Motor neuron (in vitro differentiated cells): ENCODE measurements at regions not wholly inside any gene's neighbourhood (a gene's known extent, or its start where the extent isn't known, plus 50 kb on each side); places are given as distances from the start of the nearest gene placed in this dataset.
"Not testable (repeated sequence)": the region's sequence is repeated elsewhere in the genome, so short reads cannot be mapped to it uniquely, and the experiment has no call there.

Experiments
- ATAC-seq, 8 experiments: fragments of 200-7000 bp; cut with Tn5 transposase; replicated peaks in 6 of 8; 2 replicates each; pipeline ENCODE4 v1.8.0; 2021; ENCODE audit warnings: mild to moderate bottlenecking in 8 of 8, moderate library complexity in 8 of 8
- H3K27ac ChIP-seq, 2 donors: fragments of 250-450 bp; sonication (Bioruptor Pico); 2 replicates each; pipeline ENCODE4 v1.9.0; 2021; ENCODE audit warnings: antibody characterized with exemption in 2 of 2, mild to moderate bottlenecking in 2 of 2, moderate library complexity in 1 of 2
- H3K4me1 ChIP-seq, 2 donors: fragments of 250-450 bp; sonication (Bioruptor Pico); replicated peaks in 1 of 2; 2 replicates each; pipeline ENCODE4 v1.6.1; 2021; ENCODE audit warnings: antibody characterized with exemption in 2 of 2, mild to moderate bottlenecking in 2 of 2, moderate library complexity in 1 of 2
- H3K4me3 ChIP-seq, 5 donors: fragments of 250-450 bp; sonication (Bioruptor Pico); 2 replicates each; pipeline ENCODE4 v1.9.0; 2021; ENCODE audit warnings: antibody characterized with exemption in 5 of 5, mild to moderate bottlenecking in 5 of 5, moderate library complexity in 4 of 5
- WGBS, 10 experiments: fragments of 450-650 bp; shearing (Covaris generic); methylation state at CpG; one replicate each; pipeline ENCODE4 v1.0.0; 2022; 5-methylcytosine and 5-hydroxymethylcytosine counted together
- in situ Hi-C, 9 experiments: fragments of 400-800 bp; cut with MboI; loops; one replicate each; pipeline ENCODE4 v1.15.0; 2021; ENCODE audit warnings: low sequenced_read_pairs in 9 of 9, low pct_unique_long_range_greater_than_20kb in 2 of 9; ENCODE audit not compliant: unreplicated experiment in 9 of 9

DNA sequence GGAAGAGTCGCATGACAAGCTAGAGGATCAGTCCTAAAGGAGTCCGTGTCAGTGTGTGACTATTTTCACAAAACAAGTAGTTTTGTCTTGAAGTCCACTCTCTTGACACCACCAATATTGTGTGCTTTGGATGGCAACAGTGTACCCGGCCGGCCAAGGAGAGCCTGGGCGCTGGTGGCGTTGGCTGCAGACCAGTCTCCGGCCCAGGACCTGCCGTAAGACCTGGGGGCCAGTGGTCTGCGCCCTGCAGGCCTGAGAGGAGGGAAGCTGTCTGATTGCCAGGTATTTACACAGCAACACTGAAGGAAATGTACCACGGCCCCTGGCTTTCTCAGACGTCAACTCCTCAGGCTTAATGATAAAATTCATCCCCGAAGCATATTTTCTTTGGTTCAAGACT is 472.4 kb upstream of the SALL3 start:
- H3K4me1 ChIP-seq: peaks cover 10 to 22% of the 10 kb centered on the region in 2 donors
- no peak overlapping the region for H3K27ac ChIP-seq
- in situ Hi-C loops: no loop called here
- no peak for ATAC-seq
- WGBS, 10 experiments: 75 to 100% (median 94%) methylated on average over 2 to 10 of the region's 12 CpGs; no CpG with 5 or more reads in 5 of the 10 experiments
- no peak overlapping the region for H3K4me3 ChIP-seq

DNA sequence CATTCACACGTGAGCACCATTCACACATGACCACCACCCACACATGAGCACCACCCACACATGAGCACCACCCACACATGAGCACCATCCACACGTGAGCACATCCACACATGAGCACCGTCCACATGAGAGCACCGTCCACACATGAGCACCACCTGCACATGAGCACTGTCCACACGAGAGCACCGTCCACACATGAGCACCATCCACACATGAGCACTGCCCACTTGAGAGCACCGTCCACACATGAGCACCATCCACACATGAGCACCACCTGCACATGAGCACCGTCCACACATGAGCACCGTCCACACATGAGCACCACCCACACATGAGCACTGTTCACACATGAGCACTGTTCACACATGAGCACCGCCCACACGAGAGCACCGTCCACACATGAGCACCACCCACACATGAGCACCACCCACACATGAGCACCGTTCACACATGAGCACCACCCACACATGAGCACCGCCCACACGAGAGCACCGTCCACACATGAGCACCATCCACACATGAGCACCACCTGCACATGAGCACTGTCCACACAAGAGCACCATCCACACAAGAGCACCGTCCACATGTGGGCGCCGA is 471.3 kb upstream of the SALL3 start:
- ATAC-seq, in situ Hi-C loops, H3K27ac ChIP-seq, H3K4me3 ChIP-seq: not testable (repeated sequence)
- peaks cover 10 to 22% of the 10 kb centered on the region in 2 donors for H3K4me1 ChIP-seq
- WGBS, 10 experiments: 68 to 100% (median 88%) methylated on average over 1 to 6 of the region's 19 CpGs; no CpG with 5 or more reads in 6 of the 10 experiments

DNA sequence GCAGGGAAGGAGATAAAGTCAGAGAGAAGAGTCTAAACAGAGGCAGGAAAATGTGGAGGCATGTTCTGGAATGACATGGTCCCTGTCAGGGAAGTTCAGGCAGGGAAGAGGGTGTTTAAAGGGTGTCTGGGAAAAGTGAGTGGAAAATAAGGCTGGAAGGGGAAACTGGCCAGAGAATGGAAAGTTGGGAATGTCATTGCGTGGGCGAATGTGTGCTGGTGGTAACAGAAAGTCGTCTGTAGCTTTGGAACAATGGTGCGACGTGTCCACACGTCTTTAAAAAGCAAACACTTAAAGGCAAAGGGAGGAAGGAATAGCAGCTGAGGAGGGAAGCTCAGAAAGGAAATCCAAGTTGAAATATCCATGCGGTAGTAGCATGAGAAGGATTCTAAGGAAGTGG is 469.5 kb upstream of the SALL3 start:
- ATAC-seq: no peak

DNA sequence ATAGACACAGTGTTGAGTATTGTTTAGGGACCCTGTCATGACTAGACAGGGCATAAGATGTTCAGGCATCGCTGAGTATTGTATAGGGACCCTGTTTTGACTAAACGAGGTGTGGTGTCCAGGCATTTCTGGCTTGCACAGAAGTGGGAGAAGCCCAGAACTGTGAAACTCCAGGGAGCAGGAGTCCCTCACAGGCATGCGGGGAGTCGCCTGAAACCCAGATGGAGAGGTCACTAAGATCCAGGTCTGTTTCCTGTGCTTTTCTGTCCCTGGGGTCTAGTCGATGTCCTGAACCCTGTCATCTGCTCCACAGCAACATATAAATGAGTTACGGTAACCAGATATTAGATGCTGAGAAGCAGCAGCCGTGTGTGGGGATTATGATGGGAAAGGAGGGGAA is 469.0 kb upstream of the SALL3 start:
- Histone ChIP-seq H3K4me3 (no peak overlapping the region), H3K27ac (no peak overlapping the region), H3K4me1 (peaks cover 8 to 16% of the 10 kb centered on the region in 2 donors)
- in situ Hi-C loops: no loop called here
- no peak for ATAC-seq
- WGBS, 10 experiments: 0 to 88% (median 25%) methylated on average over 2 to 5 of the region's 7 CpGs; no CpG with 5 or more reads in 4 of the 10 experiments

More for the DNA sequence above, 469.5 kb upstream of the SALL3 start:
- in situ Hi-C loops: no loop called here
- WGBS, 10 experiments: 0 to 100% (median 47%) methylated on average over 1 to 7 of the region's 7 CpGs; no CpG with 5 or more reads in 1 of the 10 experiments
- no peak overlapping the region for H3K27ac ChIP-seq
- H3K4me3 ChIP-seq: no peak overlapping the region
- H3K4me1 ChIP-seq: peaks cover 10 to 22% of the 10 kb centered on the region in 2 donors

DNA sequence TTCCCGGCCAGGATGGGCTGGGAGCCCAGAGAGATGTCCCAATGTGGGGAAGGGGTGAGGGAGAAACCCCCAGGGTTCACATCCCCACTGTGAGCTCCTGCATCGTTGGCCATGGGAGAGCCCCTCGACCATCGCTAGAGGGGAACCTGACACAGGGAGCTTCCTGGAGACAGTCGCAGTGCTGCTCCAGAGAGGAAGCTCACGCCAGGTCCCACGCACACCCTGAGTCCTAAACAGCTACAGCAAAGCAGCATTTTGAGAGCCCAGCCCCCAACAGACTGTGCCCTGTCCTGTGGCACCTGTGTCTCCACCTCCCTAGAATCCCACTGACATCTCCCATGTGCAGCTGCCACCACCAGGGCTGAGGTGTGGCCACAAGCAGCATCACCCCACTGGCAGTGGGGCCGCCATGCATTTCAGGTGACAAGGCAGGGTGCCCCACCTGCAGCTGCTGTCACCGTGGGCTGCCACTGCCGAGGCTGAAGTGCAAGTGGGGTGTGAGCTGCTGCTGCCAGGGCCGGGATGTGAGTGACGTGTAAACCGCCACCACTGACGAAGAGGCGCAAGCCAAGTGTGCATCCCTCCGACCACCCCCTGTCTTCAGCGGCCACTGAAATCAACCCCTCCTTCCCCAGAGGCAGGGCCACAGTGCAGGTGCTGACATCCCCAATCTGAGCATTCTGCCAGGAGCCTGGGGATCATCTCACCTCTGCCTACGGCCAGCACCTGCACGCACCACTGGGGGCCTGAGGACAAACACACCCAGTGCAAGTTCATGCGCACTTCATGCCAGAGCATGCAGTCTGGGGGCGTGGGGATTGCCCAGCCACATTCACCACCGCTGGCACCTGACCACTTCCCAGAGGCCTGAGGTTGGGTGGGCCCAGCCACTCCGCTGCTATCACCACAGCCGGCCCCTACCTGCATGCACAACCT is 467.7 kb upstream of the SALL3 start:
- H3K27ac ChIP-seq: no peak overlapping the region
- WGBS, 10 experiments: 10 to 100% (median 60%) methylated on average over 2 to 5 of the region's 24 CpGs; no CpG with 5 or more reads in 3 of the 10 experiments
- H3K4me1 ChIP-seq: peaks cover 0 to 3% of the 10 kb centered on the region in 2 donors
- no peak overlapping the region for H3K4me3 ChIP-seq
- in situ Hi-C loops: no loop called here
- no peak for ATAC-seq

DNA sequence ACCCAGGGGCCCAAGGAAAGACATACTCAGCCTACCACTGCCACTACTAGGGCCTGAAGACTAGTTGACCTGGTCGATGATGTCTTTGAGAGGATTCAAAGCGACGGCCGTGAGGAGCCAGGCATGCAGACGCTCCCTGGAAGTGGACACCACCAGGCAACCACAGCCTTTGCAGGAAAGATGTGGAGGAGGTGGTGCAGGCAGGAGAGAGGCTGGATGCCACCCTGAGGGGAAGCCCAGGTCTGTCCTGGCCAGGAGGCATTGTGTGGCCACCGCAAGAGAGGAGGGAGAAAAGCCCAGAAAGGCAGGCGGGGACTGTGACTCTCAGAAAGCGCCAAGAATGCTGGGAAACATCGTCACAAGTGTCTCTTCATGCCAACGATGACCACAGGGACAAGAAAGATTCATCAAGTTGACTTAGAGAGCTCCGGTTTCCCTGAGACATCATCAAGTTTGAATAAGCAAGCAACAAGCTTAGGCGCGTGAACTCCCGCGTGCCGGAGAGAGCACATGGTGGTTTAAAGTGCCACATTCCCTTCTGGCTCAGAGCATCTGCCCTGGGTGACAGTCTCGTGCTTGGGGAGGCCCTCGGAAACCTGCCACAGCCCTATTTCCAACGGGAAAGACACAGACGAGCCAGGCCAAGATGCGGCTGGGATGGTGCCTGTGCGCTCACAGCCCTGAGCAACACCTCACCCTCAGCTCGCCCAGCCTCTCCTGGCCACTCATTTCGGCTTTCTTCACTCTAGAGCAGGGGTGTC is 464.5 kb upstream of the SALL3 start:
- 0 to 100% (median 64%) methylated on average over 1 to 14 of the region's 24 CpGs; no CpG with 5 or more reads in 2 of the 10 experiments for WGBS, 10 experiments
- H3K4me3 ChIP-seq: no peak overlapping the region
- H3K27ac ChIP-seq: no peak overlapping the region
- no peaks in the 10 kb centered on the region for H3K4me1 ChIP-seq
- in situ Hi-C loops: no loop called here
- ATAC-seq: peak in 2 of 8 experiments; percentile 4 to 56

DNA sequence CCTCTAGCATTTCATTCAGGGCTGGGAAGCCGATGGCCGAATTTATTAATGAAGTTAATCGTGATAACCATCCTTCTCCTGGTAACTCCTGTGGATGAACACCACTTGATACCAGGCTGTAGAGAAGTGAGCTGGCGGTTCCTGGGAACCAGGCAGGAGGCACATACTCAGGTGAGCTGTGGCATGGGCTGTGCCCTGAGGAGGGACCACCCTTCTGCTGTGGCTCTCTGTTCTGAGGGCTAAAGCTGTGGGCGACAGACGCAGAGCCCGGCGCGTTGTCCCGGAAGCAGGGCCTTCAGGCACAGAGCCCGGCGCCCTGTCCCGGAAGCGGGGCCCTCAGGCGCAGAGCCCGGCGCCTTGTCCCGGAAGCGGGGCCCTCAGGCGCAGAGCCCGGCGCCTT is 462.3 kb upstream of the SALL3 start:
- in situ Hi-C loops: no loop called here
- no peak overlapping the region for H3K4me3 ChIP-seq
- no peak for ATAC-seq
- no peak overlapping the region for H3K27ac ChIP-seq
- H3K4me1 ChIP-seq: no peaks in the 10 kb centered on the region
- 63 to 100% (median 81%) methylated on average over 2 to 10 of the region's 22 CpGs; no CpG with 5 or more reads in 4 of the 10 experiments for WGBS, 10 experiments

DNA sequence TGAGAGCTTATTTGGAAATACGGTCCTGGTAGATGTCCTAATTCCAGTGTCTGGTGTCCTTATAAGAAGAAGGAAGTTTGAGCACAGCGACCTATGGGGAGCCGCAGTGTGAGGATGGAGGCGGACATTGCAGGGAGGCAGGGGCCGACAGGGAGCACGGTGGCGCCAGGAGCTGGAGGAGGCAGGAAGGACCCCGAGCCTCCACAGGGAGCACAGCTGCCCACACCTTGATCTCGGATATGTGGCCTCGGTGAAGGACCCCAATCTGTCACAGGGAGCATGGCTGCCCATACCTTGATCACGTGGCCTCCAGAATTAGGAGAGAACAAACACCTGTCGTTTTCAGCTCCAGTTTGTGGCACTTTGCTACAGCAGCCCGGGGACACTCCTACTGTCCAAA is 461.6 kb upstream of the SALL3 start:
- no peak overlapping the region for H3K4me3 ChIP-seq
- 0 to 100% (median 72%) methylated on average over 1 to 6 of the region's 13 CpGs; no CpG with 5 or more reads in 4 of the 10 experiments for WGBS, 10 experiments
- ATAC-seq: no peak
- in situ Hi-C loops: no loop called here
- no peaks in the 10 kb centered on the region for H3K4me1 ChIP-seq
- no peak overlapping the region for H3K27ac ChIP-seq

DNA sequence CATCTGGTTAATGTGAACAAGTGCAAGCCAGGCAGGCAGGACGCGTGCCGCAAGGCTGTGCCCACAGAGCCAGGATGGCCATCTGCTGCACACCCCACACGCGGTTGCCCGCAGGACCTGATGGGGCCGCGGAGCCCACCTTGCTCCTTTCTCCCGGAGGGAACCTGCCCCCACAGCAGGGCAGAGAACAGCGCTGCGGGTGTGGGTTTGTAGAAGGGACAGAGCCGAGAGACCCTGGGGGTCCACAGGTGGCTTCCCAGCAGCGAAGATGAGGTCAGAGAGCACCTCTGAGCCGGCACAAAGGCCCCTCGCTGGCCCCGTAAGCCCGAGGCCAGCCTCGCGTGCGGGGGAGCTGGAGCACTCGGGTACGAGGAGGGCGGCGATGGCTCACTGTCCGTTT is 460.8 kb upstream of the SALL3 start:
- Histone ChIP-seq H3K4me1 (no peaks in the 10 kb centered on the region), H3K4me3 (no peak overlapping the region), H3K27ac (no peak overlapping the region)
- in situ Hi-C loops: no loop called here
- no peak for ATAC-seq
- 42 to 93% (median 80%) methylated on average over 1 to 15 of the region's 25 CpGs; no CpG with 5 or more reads in 4 of the 10 experiments for WGBS, 10 experiments

DNA sequence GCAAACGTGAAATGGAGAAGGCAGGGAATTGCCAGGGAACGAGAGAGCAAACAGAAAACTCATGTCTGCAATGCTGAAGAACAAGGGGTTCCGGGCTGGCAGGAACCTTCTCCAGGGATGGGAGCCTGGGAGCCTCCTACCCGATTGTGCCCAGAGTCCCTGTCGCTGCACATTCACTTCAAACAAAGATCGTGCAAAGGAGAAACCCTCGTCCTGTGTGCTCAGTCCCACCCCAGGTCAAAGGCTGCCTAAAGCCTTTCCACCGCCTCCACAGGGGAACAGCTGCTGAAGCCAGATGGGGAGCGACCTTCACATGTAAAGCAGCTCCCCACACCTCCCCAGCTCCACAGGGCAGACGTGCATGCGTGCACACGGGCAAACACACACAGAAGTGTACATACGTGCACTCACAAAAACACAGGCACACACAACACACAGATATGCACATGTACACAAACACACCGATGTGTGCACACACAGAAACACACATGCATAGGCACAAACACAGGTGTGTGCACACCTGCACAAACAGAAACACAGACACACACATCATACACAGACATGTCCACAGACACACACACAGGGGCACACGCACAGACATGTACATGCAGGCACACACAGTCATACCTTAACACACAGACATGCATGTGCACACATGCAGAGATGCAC is 460.1 kb upstream of the SALL3 start:
- in situ Hi-C loops: no loop called here
- H3K27ac ChIP-seq: no peak overlapping the region
- H3K4me3 ChIP-seq: no peak overlapping the region
- 10 to 90% (median 50%) methylated on average over 1 to 11 of the region's 15 CpGs; no CpG with 5 or more reads in 2 of the 10 experiments for WGBS, 10 experiments
- H3K4me1 ChIP-seq: no peaks in the 10 kb centered on the region
- peak in 2 of 8 experiments; percentile 32 to 37 for ATAC-seq

DNA sequence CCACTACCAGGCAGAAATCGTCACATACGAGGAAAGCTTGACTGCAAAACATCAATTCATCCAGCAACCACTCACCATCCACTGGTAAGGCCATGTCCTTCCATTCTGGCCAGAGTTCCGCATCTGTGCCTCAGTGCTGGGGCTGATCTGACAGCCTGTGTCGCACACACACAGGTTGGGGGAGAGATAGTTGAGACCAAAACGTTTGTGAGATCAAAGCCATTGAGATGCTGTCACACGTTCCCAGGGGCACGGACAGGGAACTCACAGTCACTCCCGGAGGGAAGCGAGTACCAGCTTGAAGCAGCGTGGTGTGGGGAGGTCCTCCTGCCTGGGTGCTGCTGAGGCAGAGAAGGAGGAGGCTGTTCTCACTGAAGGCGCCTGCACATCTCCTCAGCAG is 458.5 kb upstream of the SALL3 start:
- 5 to 100% (median 97%) methylated on average over 1 to 7 of the region's 11 CpGs; no CpG with 5 or more reads in 5 of the 10 experiments for WGBS, 10 experiments

DNA sequence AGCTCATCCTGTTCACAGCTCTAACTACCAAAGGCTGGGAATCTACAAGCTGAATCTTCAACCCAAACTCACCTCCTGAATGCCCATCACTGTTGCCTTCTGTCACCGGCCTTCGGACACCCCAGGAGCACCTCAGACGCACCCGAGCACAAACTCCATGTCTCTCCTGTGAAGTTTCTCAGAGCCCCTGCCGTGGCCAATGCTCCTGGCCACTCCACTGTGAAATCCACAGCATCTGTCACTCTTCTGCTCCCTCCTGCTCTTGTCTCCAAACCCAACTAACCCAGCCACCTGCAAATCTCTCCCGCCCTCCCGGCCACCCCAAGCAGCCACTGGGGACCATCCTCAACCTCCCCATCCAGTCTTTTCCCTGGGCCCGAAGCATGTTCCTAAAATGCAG is 457.9 kb upstream of the SALL3 start:
- 0 to 85% (median 49%) methylated on average over 1 to 6 of the region's 8 CpGs; no CpG with 5 or more reads in 4 of the 10 experiments for WGBS, 10 experiments
- no peak overlapping the region for H3K4me3 ChIP-seq
- no peak overlapping the region for H3K27ac ChIP-seq
- ATAC-seq: no peak
- peaks cover 0 to 2% of the 10 kb centered on the region in 2 donors for H3K4me1 ChIP-seq
- in situ Hi-C loops: no loop called here

More for the DNA sequence above, 458.5 kb upstream of the SALL3 start:
- ATAC-seq: no peak
- in situ Hi-C loops: no loop called here
- no peaks in the 10 kb centered on the region for H3K4me1 ChIP-seq
- no peak overlapping the region for H3K4me3 ChIP-seq
- H3K27ac ChIP-seq: no peak overlapping the region
